NCI-H2107 (cell line): ENCODE measurements at regions not wholly inside any gene's neighbourhood (a gene's known extent, or its start where the extent isn't known, plus 50 kb on each side); places are given as distances from the start of the nearest gene placed in this dataset.

Experiments used
- DNase-seq: peaks from one replicate; lab custom pipeline; 2025; lab: John Stamatoyannopoulos, UW

GRCh38 chr3:137061186-137061585 lies 103.4 kb downstream of the IL20RB start:
- DNase-seq, result no peak

DNA sequence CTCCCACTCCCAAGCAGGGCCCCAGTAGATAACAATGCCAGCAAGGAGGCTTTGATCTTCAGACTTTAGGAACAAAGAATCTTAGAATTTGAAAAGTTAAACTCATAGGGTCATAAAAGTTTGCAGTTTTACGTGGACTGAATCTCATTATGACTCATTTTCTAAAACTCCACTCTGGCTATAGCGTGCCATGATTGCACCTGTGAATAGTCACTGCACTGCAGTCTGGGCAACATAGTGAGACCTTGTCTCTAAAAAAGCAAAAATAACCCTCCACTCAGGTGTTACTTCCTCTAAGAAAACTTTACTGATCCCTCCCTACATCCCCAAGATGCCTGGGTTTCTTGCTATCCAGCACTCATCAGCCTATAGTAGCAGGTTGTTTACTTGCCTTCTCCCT lies 104.5 kb downstream of the IL20RB start:
- DNase-seq, result no peak

- DNase-seq, result no peak
Observed at GRCh38 chr3:137065381-137065780, 107.6 kb downstream of the IL20RB start.

- no peak for DNase-seq
Observed at GRCh38 chr3:137066092-137066491, 108.3 kb downstream of the IL20RB start.

DNA sequence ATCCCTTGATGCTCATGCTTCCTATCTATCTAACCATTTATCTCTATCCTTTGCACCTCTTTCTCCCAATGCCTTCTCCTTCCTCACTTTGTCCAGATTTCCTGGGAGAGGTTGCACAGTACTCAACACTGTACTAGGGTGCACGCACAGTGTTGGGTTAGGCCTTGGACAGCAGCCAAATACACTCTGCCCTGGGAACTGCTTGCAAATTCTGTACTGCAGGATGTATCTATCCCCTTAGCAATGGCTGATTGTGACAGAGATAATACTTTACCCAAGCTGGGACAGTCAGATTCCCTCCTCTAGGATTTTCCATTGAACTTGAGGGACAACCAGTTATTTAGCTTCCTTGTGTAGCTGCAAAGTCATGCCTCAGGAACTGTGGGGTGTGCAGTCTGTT lies 113.3 kb downstream of the IL20RB start:
- DNase-seq, result no peak

GRCh38 chr3:137075020-137075419 lies 117.2 kb downstream of the IL20RB start:
- DNase-seq, result no peak

- DNase-seq, result no peak
Observed at GRCh38 chr3:137078040-137078439, 120.3 kb downstream of the IL20RB start.

DNA sequence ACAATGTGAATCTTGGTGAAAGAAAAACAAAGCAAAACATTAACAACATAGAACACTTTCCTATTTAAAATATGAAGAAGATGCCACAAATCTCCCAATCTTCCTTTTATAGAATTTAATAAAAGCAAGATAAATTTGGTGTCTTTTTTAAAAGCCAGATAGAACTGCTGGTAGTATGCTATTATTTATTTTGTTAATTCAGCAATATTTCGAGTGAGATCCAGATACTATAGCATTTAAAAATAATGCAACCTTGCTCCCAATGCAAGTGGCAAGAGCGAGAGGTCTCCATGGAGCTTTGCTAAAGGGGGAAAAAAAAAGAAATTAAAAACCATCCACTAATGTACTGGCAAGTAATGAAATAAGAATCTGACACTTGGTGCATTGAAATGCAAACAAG lies 121.8 kb downstream of the IL20RB start:
- DNase-seq, result no peak

GRCh38 chr3:137081711-137082110 lies 123.9 kb downstream of the IL20RB start:
- DNase-seq, result no peak

DNA sequence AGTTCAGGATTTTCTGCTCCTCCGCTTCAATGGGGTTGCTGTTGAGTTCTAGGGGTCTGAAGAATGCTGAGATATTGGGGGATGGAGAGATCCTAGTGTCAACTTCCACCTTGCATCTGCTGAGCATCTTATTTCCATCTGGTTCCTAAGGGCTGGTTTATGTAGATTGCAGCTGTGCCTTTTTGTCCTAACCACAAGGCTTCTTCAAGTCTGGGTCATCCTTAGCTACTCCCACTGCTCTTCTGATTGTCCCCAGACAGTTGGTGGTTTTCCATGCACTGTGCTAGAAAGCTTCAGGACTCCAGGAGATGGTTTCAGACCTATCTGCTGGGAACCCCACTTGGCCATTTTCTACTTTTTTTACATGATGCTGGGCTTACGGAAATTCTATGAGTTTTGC lies 125.0 kb downstream of the IL20RB start:
- no peak for DNase-seq

GRCh38 chr3:137083332-137083731 lies 125.5 kb downstream of the IL20RB start:
- no peak for DNase-seq

GRCh38 chr3:137084586-137084985 lies 126.8 kb downstream of the IL20RB start:
- DNase-seq, result no peak

GRCh38 chr3:137097386-137097785 lies 139.6 kb downstream of the IL20RB start:
- no peak for DNase-seq

DNA sequence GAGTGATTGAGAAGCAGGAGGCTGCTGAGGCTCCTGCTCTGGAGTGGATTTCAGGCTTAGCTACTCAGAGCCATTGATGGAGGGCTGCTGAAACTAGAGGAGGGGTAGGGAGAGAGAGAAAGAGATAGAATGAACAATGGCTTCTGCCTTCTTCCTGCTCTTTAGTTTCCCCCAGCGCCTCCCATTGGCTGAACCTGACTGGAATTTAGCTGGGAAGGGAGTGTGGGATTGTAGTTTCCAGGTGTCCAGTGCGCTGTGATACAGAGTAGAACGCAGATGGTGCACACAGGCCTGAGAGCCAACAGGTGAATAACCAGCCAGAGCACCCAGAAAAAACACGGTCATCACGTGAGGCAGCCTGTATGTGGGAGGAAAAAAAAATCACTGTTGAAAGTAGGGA lies 140.1 kb downstream of the IL20RB start:
- DNase-seq, result no peak

DNA sequence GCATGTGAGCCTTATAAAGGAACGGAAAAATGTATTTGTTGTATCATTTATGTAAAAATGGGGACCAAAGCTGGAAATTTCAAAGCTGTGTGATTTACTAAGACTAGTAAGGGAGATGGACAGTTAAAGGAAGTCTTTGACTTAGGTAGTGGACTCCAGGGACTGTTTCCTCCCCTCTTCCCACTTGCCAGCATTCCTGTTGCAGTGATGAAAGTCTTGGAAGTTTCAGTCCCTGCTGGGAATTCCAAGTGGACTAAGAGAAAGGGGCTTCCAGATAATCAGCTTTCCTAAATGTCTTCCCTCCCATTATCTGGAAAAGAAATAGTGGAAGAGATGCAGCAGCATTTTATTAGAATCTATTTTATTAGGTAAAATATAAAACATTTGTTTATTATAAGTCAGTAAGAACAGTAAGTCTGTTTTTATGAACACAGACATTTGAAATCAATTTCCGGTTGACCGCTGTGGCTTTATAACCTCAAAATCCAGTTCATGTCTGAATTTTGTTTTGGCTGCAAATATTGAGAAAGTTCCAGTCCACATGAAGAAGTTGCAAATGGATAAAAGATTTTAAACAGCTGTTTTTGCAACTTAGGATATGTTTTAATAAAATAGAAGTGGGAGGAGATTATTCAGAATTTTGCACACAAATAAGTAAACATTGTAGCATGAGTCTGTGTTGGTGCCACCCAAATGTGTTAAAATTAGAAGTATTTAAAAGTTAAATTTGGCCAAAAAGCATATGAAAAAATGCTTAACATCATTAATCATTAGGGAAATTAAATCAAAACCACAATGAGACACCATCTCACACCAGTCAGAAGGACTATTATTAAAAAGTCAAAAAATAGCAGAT lies 141.8 kb downstream of the IL20RB start:
- DNase-seq, result no peak

GRCh38 chr3:137100326-137100725 lies 142.5 kb downstream of the IL20RB start:
- no peak for DNase-seq

DNA sequence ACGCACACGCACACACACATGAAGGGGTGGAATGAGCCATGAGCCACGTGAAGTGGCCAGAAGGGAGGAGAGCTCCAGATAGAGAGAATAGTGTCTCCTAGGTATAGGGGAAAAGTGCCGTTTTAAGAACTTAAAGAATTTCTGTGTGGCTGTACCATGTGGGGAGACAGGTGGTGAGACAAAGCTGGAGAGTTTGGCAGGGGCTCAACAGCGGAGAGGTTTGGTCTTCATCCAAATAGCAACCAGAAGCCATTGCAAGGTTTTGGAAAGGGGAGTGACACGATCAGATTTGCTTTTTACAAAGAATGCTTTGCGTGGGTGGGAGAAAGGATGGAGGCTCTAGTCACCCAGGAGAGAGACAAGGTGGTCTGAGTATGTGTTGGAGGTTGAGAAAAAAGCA lies 146.0 kb downstream of the IL20RB start:
- DNase-seq, result no peak

- peak; percentile 71 for DNase-seq
Observed at GRCh38 chr3:137105277-137105977, 147.6 kb downstream of the IL20RB start.

GRCh38 chr3:137106612-137107240 lies 148.9 kb downstream of the IL20RB start:
- no peak for DNase-seq

DNA sequence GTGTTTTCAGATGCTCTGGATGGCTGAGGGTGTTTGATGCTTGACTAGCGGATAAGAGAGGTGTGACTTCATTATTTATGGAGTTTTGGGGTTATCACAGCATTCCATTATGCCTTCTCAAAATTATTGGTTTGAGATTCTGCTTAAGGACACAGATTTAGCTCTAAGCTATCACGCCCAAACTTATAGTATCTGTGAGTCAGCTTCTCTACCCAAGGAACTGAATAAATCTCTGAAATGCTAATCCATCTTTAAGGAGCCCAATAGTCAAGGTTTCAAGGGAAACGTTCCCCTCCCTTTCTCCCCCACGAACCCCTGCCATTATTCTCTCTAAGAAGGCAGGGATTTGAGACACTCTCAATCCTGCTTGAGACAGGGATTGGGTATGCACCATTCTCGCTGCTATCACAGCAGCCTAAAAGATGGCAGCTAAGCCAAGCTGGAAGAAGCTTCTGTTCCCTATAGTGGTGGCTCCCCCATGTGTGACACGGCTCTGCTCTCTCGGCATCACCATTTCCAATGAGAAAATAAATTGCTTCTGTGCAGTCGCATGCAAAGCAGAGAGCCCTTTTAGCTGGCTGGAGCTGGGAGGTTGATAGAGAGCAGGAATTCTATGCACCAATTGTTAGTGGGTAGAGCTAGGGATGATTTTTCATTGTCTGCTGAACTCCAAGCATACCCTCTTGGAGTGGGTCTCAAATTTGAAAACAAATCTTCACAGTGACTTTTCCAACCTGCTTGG lies 151.1 kb downstream of the IL20RB start:
- no peak for DNase-seq

GRCh38 chr3:137110392-137110996 lies 152.7 kb downstream of the IL20RB start:
- DNase-seq, result peak; percentile 21

- DNase-seq, result no peak
Observed at GRCh38 chr3:137111497-137111896, 153.7 kb downstream of the IL20RB start.
